NCI-H1436 (cell line): ENCODE measurements at regions not wholly inside any gene's neighbourhood (a gene's known extent, or its start where the extent isn't known, plus 50 kb on each side); places are given as distances from the start of the nearest gene placed in this dataset.

ENCODE experiments used
- DNase-seq: peaks from one replicate; lab custom pipeline; 2025; lab: John Stamatoyannopoulos, UW

GRCh38 chr1:30286988-30287839, 436.2 kb downstream of the MATN1 start:
- DNase-seq: no peak

- no peak for DNase-seq
Measured at GRCh38 chr1:30286241-30286987, 437.0 kb downstream of the MATN1 start.

- no peak for DNase-seq
Measured at GRCh38 chr1:30285501-30285932, 437.9 kb downstream of the MATN1 start.

- DNase-seq: no peak
Measured at GRCh38 chr1:30284728-30285475, 438.5 kb downstream of the MATN1 start.

GRCh38 chr1:30284226-30284625, 439.2 kb downstream of the MATN1 start:
- no peak for DNase-seq

GRCh38 chr1:30283199-30283962, 440.0 kb downstream of the MATN1 start:
- no peak for DNase-seq

GRCh38 chr1:30280572-30280971, 442.8 kb downstream of the MATN1 start:
- DNase-seq: no peak

GRCh38 chr1:30277911-30278310, 445.5 kb downstream of the MATN1 start:
- DNase-seq: no peak

GRCh38 chr1:30277415-30277814, 446.0 kb downstream of the MATN1 start:
- DNase-seq: no peak

GRCh38 chr1:30275926-30276764, 447.2 kb downstream of the MATN1 start:
- DNase-seq: no peak

GRCh38 chr1:30274976-30275621, 448.3 kb downstream of the MATN1 start:
- no peak for DNase-seq

GRCh38 chr1:30274173-30274970, 449.0 kb downstream of the MATN1 start:
- no peak for DNase-seq

GRCh38 chr1:30273456-30273855, 449.9 kb downstream of the MATN1 start:
- DNase-seq: no peak

GRCh38 chr1:30273021-30273325, 450.4 kb downstream of the MATN1 start:
- DNase-seq: no peak

- DNase-seq: no peak
Measured at GRCh38 chr1:30272277-30273020, 450.9 kb downstream of the MATN1 start.

GRCh38 chr1:30271401-30272276, 451.7 kb downstream of the MATN1 start:
- DNase-seq: no peak

- no peak for DNase-seq
Measured at GRCh38 chr1:30270461-30270860, 452.9 kb downstream of the MATN1 start.
